Endodermal cell (in vitro differentiated cells): ENCODE measurements at regions not wholly inside any gene's neighbourhood (a gene's known extent, or its start where the extent isn't known, plus 50 kb on each side); places are given as distances from the start of the nearest gene placed in this dataset.

ENCODE experiments used
- DNase-seq: peaks from one replicate; pipeline ENCODE4 v3.0.0-alpha.2; 2017
- H3K27ac ChIP-seq: 2 replicates; pipeline ENCODE4 v1.5.1; 2013; ENCODE audit warnings: mild to moderate bottlenecking, low read depth, low read length, moderate library complexity
- H3K27me3 ChIP-seq: 2 replicates; pipeline ENCODE4 v1.6.1; 2013; ENCODE audit warnings: mild to moderate bottlenecking, low read length, moderate library complexity; ENCODE audit not compliant: insufficient read depth, control insufficient read depth, poor library complexity, severe bottlenecking
- H3K36me3 ChIP-seq: 2 replicates; pipeline ENCODE4 v1.7.0; 2013; ENCODE audit warnings: mild to moderate bottlenecking, low read length, moderate library complexity; ENCODE audit not compliant: control insufficient read depth, insufficient read depth
- H3K4me1 ChIP-seq: one replicate; pipeline ENCODE4 v1.7.0; 2013; ENCODE audit warnings: low read length; ENCODE audit not compliant: control insufficient read depth, insufficient read depth
- H3K4me3 ChIP-seq: 2 replicates; pipeline ENCODE4 v1.5.1; 2013; ENCODE audit warnings: mild to moderate bottlenecking, low read length, moderate library complexity
- H3K9ac ChIP-seq: 2 replicates; pipeline ENCODE4 v1.6.1; 2013; ENCODE audit warnings: mild to moderate bottlenecking, low read length, moderate library complexity; ENCODE audit not compliant: poor library complexity, severe bottlenecking; ENCODE audit errors: extremely low read depth
- H3K9me3 ChIP-seq: 2 replicates; pipeline ENCODE4 v1.6.1; 2013; ENCODE audit warnings: mild to moderate bottlenecking, low read length, moderate library complexity; ENCODE audit not compliant: control insufficient read depth
- H3K27ac Mint-ChIP-seq: 2 replicates; pipeline ENCODE4 v1.8.0; 2020; ENCODE audit warnings: mixed read lengths
- H3K27me3 Mint-ChIP-seq: 2 replicates; pipeline ENCODE4 v1.8.0; 2021; ENCODE audit warnings: mild to moderate bottlenecking, mixed read lengths; ENCODE audit not compliant: insufficient read depth
- H3K36me3 Mint-ChIP-seq: 2 replicates; pipeline ENCODE4 v1.8.0; 2020; ENCODE audit warnings: low read depth, mixed read lengths
- H3K4me1 Mint-ChIP-seq: 2 replicates; pipeline ENCODE4 v1.8.0; 2020; ENCODE audit warnings: mixed read lengths
- H3K4me3 Mint-ChIP-seq: 2 replicates; pipeline ENCODE4 v1.8.0; 2020; ENCODE audit warnings: mild to moderate bottlenecking, moderate library complexity, mixed read lengths
- H3K9me3 Mint-ChIP-seq: 2 replicates; pipeline ENCODE4 v1.8.0; 2020; ENCODE audit warnings: mild to moderate bottlenecking, mixed read lengths
- CTCF ChIP-seq: fragments of 200-600 bp; sonication (generic); conservative IDR thresholded peaks from 2 replicates; pipeline ENCODE4 v1.5.0; 2021; ENCODE audit warnings: antibody characterized with exemption, mild to moderate bottlenecking
- WGBS, 2 experiments: methylation state at CpG; one replicate each; pipeline versions ENCODE4 v1.1.5 to v1.1.7; 2013; ENCODE audit warnings: missing lambda C conversion rate in 2 of 2, mixed read lengths in 1 of 2; ENCODE audit not compliant: insufficient coverage in 1 of 2, insufficient read length in 1 of 2; 5-methylcytosine and 5-hydroxymethylcytosine counted together

- no peaks in the 10 kb centered on the region for H3K27me3 Mint-ChIP-seq
- WGBS, 2 experiments, result 87 to 90% methylated on average over 2 to 3 of the region's 3 CpGs
- Histone ChIP-seq H3K4me3 (no peak overlapping the region), H3K36me3 (no peaks in the 10 kb centered on the region), H3K27ac (no peak overlapping the region), H3K27me3 (no peaks in the 10 kb centered on the region), H3K9me3 (no peaks in the 10 kb centered on the region), H3K9ac (no peak overlapping the region), H3K4me1 (no peaks in the 10 kb centered on the region)
- no peak for TF ChIP-seq CTCF
- no peak for DNase-seq
- H3K36me3 Mint-ChIP-seq, result no peaks in the 10 kb centered on the region
- no peaks in the 10 kb centered on the region for H3K9me3 Mint-ChIP-seq
- no peak overlapping the region for H3K4me3 Mint-ChIP-seq
- no peaks in the 10 kb centered on the region for H3K4me1 Mint-ChIP-seq
- H3K27ac Mint-ChIP-seq, result no peak overlapping the region
Observed at GRCh38 chr13:84646957-84647356, 764.7 kb upstream of the SLITRK1 start.

GRCh38 chr13:84645196-84646012 is 763.1 kb upstream of the SLITRK1 start:
- H3K9me3 Mint-ChIP-seq, result no peaks in the 10 kb centered on the region
- H3K9ac ChIP-seq, result no peak overlapping the region
- H3K27ac Mint-ChIP-seq, result no peak overlapping the region
- no peaks in the 10 kb centered on the region for H3K4me1 ChIP-seq
- H3K36me3 Mint-ChIP-seq, result no peaks in the 10 kb centered on the region
- H3K36me3 ChIP-seq, result no peaks in the 10 kb centered on the region
- no peaks in the 10 kb centered on the region for H3K27me3 ChIP-seq
- 87 to 94% methylated on average over 4 of the region's 4 CpGs for WGBS, 2 experiments
- no peaks in the 10 kb centered on the region for H3K4me1 Mint-ChIP-seq
- no peak overlapping the region for H3K4me3 Mint-ChIP-seq
- no peak for TF ChIP-seq CTCF
- no peak for DNase-seq
- H3K4me3 ChIP-seq, result no peak overlapping the region
- H3K27me3 Mint-ChIP-seq, result no peaks in the 10 kb centered on the region
- H3K9me3 ChIP-seq, result no peaks in the 10 kb centered on the region
- no peak overlapping the region for H3K27ac ChIP-seq

GRCh38 chr13:84641491-84641890 is 759.2 kb upstream of the SLITRK1 start:
- no peaks in the 10 kb centered on the region for H3K4me1 Mint-ChIP-seq

More at GRCh38 chr13:84641491-84641890, 759.2 kb upstream of the SLITRK1 start:
- Mint-ChIP-seq H3K4me3 (no peak overlapping the region), H3K36me3 (no peaks in the 10 kb centered on the region), H3K9me3 (no peaks in the 10 kb centered on the region), H3K27ac (no peak overlapping the region), H3K27me3 (no peaks in the 10 kb centered on the region)
- TF ChIP-seq CTCF, result no peak
- no peaks in the 10 kb centered on the region for H3K9me3 ChIP-seq
- no peak overlapping the region for H3K9ac ChIP-seq
- no peak overlapping the region for H3K4me3 ChIP-seq
- no peaks in the 10 kb centered on the region for H3K27me3 ChIP-seq
- no peaks in the 10 kb centered on the region for H3K36me3 ChIP-seq
- 100% methylated on average over 1 of the region's 1 CpG; no CpG with 5 or more reads in 1 of the 2 experiments for WGBS, 2 experiments
- DNase-seq, result no peak
- H3K27ac ChIP-seq, result no peak overlapping the region
- no peaks in the 10 kb centered on the region for H3K4me1 ChIP-seq
